ENCODE measurements at regions not wholly inside any gene's neighbourhood (a gene's known extent, or its start where the extent isn't known, plus 50 kb on each side); places are given as distances from the start of the nearest gene placed in this dataset.

GRCh38 chr5:44543511-44543910 lies 154.3 kb upstream of the FGF10 start:
- POLR2A ChIA-PET (ENCODE audit: unreplicated experiment), result no interaction called here
- DNase-seq (no peak), ATAC-seq (no peak)
- Histone ChIP-seq H3K27me3 (ENCODE audit: low read length) (peaks cover 42% of the 10 kb centered on the region), H3F3A (ENCODE audit: low read length, unreplicated experiment) (no peaks in the 10 kb centered on the region), H3K4me1 (ENCODE audit: insufficient read depth, low read length) (no peaks in the 10 kb centered on the region), H3K9ac (ENCODE audit: low read length) (no peak overlapping the region), H4K20me1 (ENCODE audit: low read length) (no peaks in the 10 kb centered on the region), H3K4me2 (ENCODE audit: low read length) (no peak overlapping the region), H3K9me2 (replicated peaks; ENCODE audit: low read length) (no peaks in the 10 kb centered on the region), H3K9me3 (ENCODE audit: low read length) (no peaks in the 10 kb centered on the region), H3K79me2 (ENCODE audit: low read length) (no peaks in the 10 kb centered on the region), H3K4me3 (ENCODE audit: low read length) (no peak overlapping the region), H3K27ac (ENCODE audit: low read length) (no peak overlapping the region), H2AFZ (ENCODE audit: low read length) (no peak overlapping the region), H3K36me3 (ENCODE audit: low read depth, low read length) (no peaks in the 10 kb centered on the region)
- intact Hi-C loops (cut with micrococcal nuclease), result no loop called here
- CTCF ChIA-PET, result no interaction called here
- no TSS peak for BruUV-seq (replicated peaks)
- TF ChIP-seq EZH2phosphoT487 (IDR thresholded peaks at IDR 0.05; ENCODE audit: borderline replicate concordance, low read length) (no peak), CTCF (conservative IDR thresholded peaks at IDR 0.05; ENCODE audit: low read depth, low read length) (no peak), EZH2 (IDR thresholded peaks at IDR 0.05; ENCODE audit: low read length, unreplicated experiment) (no peak)

- Histone ChIP-seq H3F3A (ENCODE audit: low read length, unreplicated experiment) (no peaks in the 10 kb centered on the region), H3K4me1 (ENCODE audit: insufficient read depth, low read length) (no peaks in the 10 kb centered on the region), H3K27ac (ENCODE audit: low read length) (no peak overlapping the region), H3K4me3 (ENCODE audit: low read length) (no peak overlapping the region), H4K20me1 (ENCODE audit: low read length) (no peaks in the 10 kb centered on the region), H3K79me2 (ENCODE audit: low read length) (no peaks in the 10 kb centered on the region), H2AFZ (ENCODE audit: low read length) (no peak overlapping the region), H3K9ac (ENCODE audit: low read length) (no peak overlapping the region), H3K4me2 (ENCODE audit: low read length) (no peak overlapping the region), H3K36me3 (ENCODE audit: low read depth, low read length) (no peaks in the 10 kb centered on the region), H3K9me3 (ENCODE audit: low read length) (no peaks in the 10 kb centered on the region), H3K9me2 (replicated peaks; ENCODE audit: low read length) (no peaks in the 10 kb centered on the region), H3K27me3 (ENCODE audit: low read length) (peaks cover 49% of the 10 kb centered on the region)
- ChIA-PET CTCF (no interaction called here), POLR2A (ENCODE audit: unreplicated experiment) (no interaction called here)
- intact Hi-C loops (cut with micrococcal nuclease), result no loop called here
- no peak for TF ChIP-seq EZH2phosphoT487 (IDR thresholded peaks at IDR 0.05; ENCODE audit: borderline replicate concordance, low read length)
- no peak for TF ChIP-seq EZH2 (IDR thresholded peaks at IDR 0.05; ENCODE audit: low read length, unreplicated experiment)
- TF ChIP-seq CTCF (conservative IDR thresholded peaks at IDR 0.05; ENCODE audit: low read depth, low read length), result no peak
- no TSS peak for BruUV-seq (replicated peaks)
- ATAC-seq (no peak), DNase-seq (no peak)
Observed at GRCh38 chr5:44542470-44542869, 153.2 kb upstream of the FGF10 start.

GRCh38 chr5:44539602-44539919 lies 150.3 kb upstream of the FGF10 start:
- POLR2A ChIA-PET (ENCODE audit: unreplicated experiment), result no interaction called here
- intact Hi-C loops (cut with micrococcal nuclease), result no loop called here
- no peaks in the 10 kb centered on the region for H3K4me1 ChIP-seq (ENCODE audit: insufficient read depth, low read length)
- no peaks in the 10 kb centered on the region for H3K79me2 ChIP-seq (ENCODE audit: low read length)
- no peak overlapping the region for H3K9ac ChIP-seq (ENCODE audit: low read length)
- H3K9me2 ChIP-seq (replicated peaks; ENCODE audit: low read length), result no peaks in the 10 kb centered on the region
- DNase-seq, result no peak
- no peak overlapping the region for H3K4me2 ChIP-seq (ENCODE audit: low read length)
- no peaks in the 10 kb centered on the region for H3K36me3 ChIP-seq (ENCODE audit: low read depth, low read length)
- no peak overlapping the region for H2AFZ ChIP-seq (ENCODE audit: low read length)
- BruUV-seq (replicated peaks), result no TSS peak
- no peak overlapping the region for H3K27ac ChIP-seq (ENCODE audit: low read length)
- ATAC-seq, result no peak
- CTCF ChIA-PET, result no interaction called here
- H4K20me1 ChIP-seq (ENCODE audit: low read length), result no peaks in the 10 kb centered on the region
- TF ChIP-seq CTCF (conservative IDR thresholded peaks at IDR 0.05; ENCODE audit: low read depth, low read length) (no peak), EZH2 (IDR thresholded peaks at IDR 0.05; ENCODE audit: low read length, unreplicated experiment) (no peak), EZH2phosphoT487 (IDR thresholded peaks at IDR 0.05; ENCODE audit: borderline replicate concordance, low read length) (no peak)
- H3K27me3 ChIP-seq (ENCODE audit: low read length), result peaks cover 39% of the 10 kb centered on the region
- no peak overlapping the region for H3K4me3 ChIP-seq (ENCODE audit: low read length)
- H3F3A ChIP-seq (ENCODE audit: low read length, unreplicated experiment), result no peaks in the 10 kb centered on the region
- no peaks in the 10 kb centered on the region for H3K9me3 ChIP-seq (ENCODE audit: low read length)
